ENCODE measurements at regions not wholly inside any gene's neighbourhood (a gene's known extent, or its start where the extent isn't known, plus 50 kb on each side); places are given as distances from the start of the nearest gene placed in this dataset.

DNA sequence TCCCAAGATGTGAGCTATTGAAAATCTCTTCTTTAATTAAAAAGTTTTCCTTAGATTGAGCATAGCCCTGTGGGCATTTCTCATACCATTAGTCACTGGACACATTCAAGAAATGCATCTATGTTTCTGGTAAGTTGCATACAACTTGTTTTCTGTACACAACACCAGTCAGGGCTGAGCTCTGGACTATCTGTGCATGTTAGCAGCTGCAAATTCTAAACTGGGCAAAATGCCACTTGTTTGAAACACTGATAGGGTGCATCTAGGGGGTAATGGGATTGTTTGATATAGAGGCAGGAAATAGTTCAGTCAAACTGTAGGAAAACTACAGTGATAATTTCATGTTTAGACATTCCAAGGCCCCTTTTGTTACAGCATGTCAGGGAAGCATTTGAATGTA is 145.6 kb upstream of the NPY start:
- H3K4me3 ChIP-seq (ENCODE audit: low read depth, low read length), result no peak overlapping the region
- no peaks in the 10 kb centered on the region for H3K4me1 ChIP-seq (ENCODE audit: control insufficient read depth, insufficient read depth, low read length, poor library complexity, severe bottlenecking)
- no peaks in the 10 kb centered on the region for H3K36me3 ChIP-seq (ENCODE audit: control insufficient read depth, insufficient read depth, low read length)
- H3K27me3 Mint-ChIP-seq, result no peaks in the 10 kb centered on the region
- no peak for ATAC-seq (ENCODE audit: low read depth in 2 of 2)
- no peak overlapping the region for H3K4me3 Mint-ChIP-seq
- H3K9me3 ChIP-seq (ENCODE audit: control insufficient read depth in 2 of 2, low read length in 2 of 2), result no peaks in the 10 kb centered on the region
- no peaks in the 10 kb centered on the region for H3K4me1 Mint-ChIP-seq
- no peak overlapping the region for H3K27ac Mint-ChIP-seq
- H3K27me3 ChIP-seq (ENCODE audit: control insufficient read depth, insufficient read depth, low read length), result no peaks in the 10 kb centered on the region
- H3K36me3 Mint-ChIP-seq, result no peaks in the 10 kb centered on the region
- no peak for DNase-seq
- no peak overlapping the region for H3K27ac ChIP-seq (ENCODE audit: insufficient read depth, low read length, poor library complexity, severe bottlenecking)
- peaks cover 0 to 2% (median 0%) of the 10 kb centered on the region in 7 donors for H3K9me3 Mint-ChIP-seq

DNA sequence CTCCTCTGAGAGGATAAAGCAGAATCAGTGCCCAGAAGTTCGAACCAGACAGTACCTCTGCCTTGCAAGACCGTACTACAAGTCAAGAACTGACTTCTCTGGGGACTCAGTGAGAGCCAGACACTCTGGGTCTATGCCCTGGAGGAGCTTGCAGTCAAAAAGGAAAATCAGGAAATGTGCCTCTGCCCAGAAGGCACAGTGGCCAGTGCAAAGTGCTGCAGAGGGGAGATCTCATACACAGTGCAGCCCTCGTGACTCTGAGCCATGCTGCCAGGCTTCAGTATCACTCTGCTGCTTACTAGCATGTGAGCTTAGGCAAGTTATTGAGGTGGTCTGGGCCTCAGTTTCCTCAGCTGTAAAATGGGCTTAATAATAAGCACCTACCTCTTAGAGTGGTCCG is 144.0 kb upstream of the NPY start:
- peaks cover 0 to 2% (median 0%) of the 10 kb centered on the region in 7 donors for H3K9me3 Mint-ChIP-seq
- no peaks in the 10 kb centered on the region for H3K4me1 ChIP-seq (ENCODE audit: control insufficient read depth, insufficient read depth, low read length, poor library complexity, severe bottlenecking)
- H3K4me1 Mint-ChIP-seq, result no peaks in the 10 kb centered on the region

DNA sequence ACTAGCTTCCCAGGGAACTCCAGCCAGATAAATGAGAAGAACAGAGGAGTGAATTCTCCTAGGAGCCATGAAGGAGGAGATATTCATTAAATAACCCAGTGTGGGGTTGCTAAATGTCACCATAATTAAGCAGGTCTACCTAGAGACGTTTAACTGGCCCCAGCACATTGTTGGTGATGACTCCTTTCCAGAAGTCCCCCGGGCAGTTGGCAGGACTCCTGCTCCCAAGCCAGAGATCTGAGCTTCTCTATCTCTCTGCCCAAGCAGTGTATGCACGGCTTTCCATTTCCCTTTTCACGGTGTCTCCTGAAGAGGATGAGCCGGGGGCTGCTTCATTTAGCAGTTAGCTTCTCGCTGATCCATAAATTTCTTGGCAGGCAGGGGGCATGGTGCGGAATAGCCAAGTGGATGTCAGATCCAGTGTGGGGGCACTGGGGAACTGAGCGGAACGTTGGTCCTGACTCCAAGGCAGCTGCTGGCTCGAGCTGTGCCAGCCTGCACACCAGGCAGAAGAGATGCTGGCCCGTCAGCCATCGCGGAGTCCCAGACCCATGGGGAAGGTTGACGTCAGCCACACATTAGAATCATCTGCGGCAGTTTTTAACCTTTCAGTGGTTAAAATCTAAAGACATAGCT is 142.0 kb upstream of the NPY start:
- peaks cover 0 to 2% (median 0%) of the 10 kb centered on the region in 7 donors for H3K9me3 Mint-ChIP-seq
- Histone ChIP-seq H3K27me3 (ENCODE audit: control insufficient read depth, insufficient read depth, low read length) (no peaks in the 10 kb centered on the region), H3K27ac (ENCODE audit: insufficient read depth, low read length, poor library complexity, severe bottlenecking) (no peak overlapping the region), H3K4me3 (ENCODE audit: low read depth, low read length) (no peak overlapping the region), H3K36me3 (ENCODE audit: control insufficient read depth, insufficient read depth, low read length) (no peaks in the 10 kb centered on the region), H3K9me3 (ENCODE audit: control insufficient read depth in 2 of 2, low read length in 2 of 2) (no peaks in the 10 kb centered on the region), H3K4me1 (ENCODE audit: control insufficient read depth, insufficient read depth, low read length, poor library complexity, severe bottlenecking) (no peaks in the 10 kb centered on the region)
- H3K36me3 Mint-ChIP-seq, result no peaks in the 10 kb centered on the region
- H3K27me3 Mint-ChIP-seq, result peaks cover 4% of the 10 kb centered on the region
- H3K4me3 Mint-ChIP-seq, result no peak overlapping the region
- DNase-seq, result no peak
- H3K4me1 Mint-ChIP-seq, result no peaks in the 10 kb centered on the region
- no peak for ATAC-seq (ENCODE audit: low read depth in 2 of 2)
- H3K27ac Mint-ChIP-seq, result no peak overlapping the region

More for the DNA sequence above, 144.0 kb upstream of the NPY start:
- DNase-seq, result no peak
- Histone ChIP-seq H3K9me3 (ENCODE audit: control insufficient read depth in 2 of 2, low read length in 2 of 2) (no peaks in the 10 kb centered on the region), H3K27me3 (ENCODE audit: control insufficient read depth, insufficient read depth, low read length) (no peaks in the 10 kb centered on the region), H3K27ac (ENCODE audit: insufficient read depth, low read length, poor library complexity, severe bottlenecking) (no peak overlapping the region), H3K36me3 (ENCODE audit: control insufficient read depth, insufficient read depth, low read length) (no peaks in the 10 kb centered on the region), H3K4me3 (ENCODE audit: low read depth, low read length) (no peak overlapping the region)
- Mint-ChIP-seq H3K36me3 (no peaks in the 10 kb centered on the region), H3K4me3 (no peak overlapping the region), H3K27ac (no peak overlapping the region), H3K27me3 (peaks cover 4% of the 10 kb centered on the region)
- ATAC-seq (ENCODE audit: low read depth in 2 of 2), result no peak

DNA sequence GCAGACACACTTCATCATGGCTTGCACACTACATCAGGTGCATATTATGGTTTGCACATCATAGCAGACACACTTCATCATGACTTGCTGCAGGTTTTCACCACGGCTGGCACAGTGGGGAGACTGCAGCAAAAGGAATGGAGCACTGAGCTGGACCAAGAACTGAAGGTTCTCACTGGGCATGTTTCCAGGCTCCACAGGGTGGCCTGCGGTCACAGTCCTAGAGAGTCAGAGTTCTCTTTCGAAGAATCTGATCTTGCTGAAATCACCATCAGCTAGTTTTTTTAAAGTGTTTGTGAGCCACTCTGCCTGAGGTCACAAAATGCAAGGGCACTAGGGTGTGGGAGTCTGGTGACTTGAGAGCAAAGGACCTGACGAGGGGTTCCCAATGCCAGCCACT is 140.4 kb upstream of the NPY start:
- peaks cover 0 to 2% (median 0%) of the 10 kb centered on the region in 7 donors for H3K9me3 Mint-ChIP-seq
- H3K4me1 Mint-ChIP-seq, result no peaks in the 10 kb centered on the region
- H3K27me3 Mint-ChIP-seq, result peaks cover 4% of the 10 kb centered on the region
- no peaks in the 10 kb centered on the region for H3K4me1 ChIP-seq (ENCODE audit: control insufficient read depth, insufficient read depth, low read length, poor library complexity, severe bottlenecking)
- H3K9me3 ChIP-seq (ENCODE audit: control insufficient read depth in 2 of 2, low read length in 2 of 2), result no peaks in the 10 kb centered on the region
- no peaks in the 10 kb centered on the region for H3K36me3 Mint-ChIP-seq
- no peaks in the 10 kb centered on the region for H3K36me3 ChIP-seq (ENCODE audit: control insufficient read depth, insufficient read depth, low read length)
- no peak overlapping the region for H3K4me3 Mint-ChIP-seq
- no peak overlapping the region for H3K27ac ChIP-seq (ENCODE audit: insufficient read depth, low read length, poor library complexity, severe bottlenecking)
- no peak for DNase-seq
- no peak for ATAC-seq (ENCODE audit: low read depth in 2 of 2)
- no peak overlapping the region for H3K4me3 ChIP-seq (ENCODE audit: low read depth, low read length)
- no peak overlapping the region for H3K27ac Mint-ChIP-seq
- H3K27me3 ChIP-seq (ENCODE audit: control insufficient read depth, insufficient read depth, low read length), result no peaks in the 10 kb centered on the region

DNA sequence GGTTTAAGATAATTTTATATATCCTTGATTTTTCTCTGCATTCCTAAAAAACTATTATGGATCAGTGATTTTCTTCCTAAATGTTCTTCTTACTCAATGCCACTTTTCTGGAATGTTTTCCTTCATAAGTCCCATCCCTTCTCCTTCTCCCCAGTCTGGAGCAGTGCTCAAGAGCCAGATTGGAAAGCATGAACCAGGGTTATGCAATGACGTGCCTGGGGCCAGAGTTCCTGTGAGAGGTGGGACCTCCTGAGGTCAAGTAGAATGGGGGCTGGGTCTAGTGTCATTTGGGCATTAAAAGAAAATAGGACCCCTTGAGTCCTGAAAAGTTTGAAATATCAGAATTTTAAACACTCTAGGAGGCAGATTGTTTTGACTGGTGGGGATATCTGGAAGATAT is 132.0 kb upstream of the NPY start:
- Mint-ChIP-seq H3K27me3 (peaks cover 5% of the 10 kb centered on the region), H3K9me3 (peaks cover 0 to 18% (median 4%) of the 10 kb centered on the region in 7 donors), H3K4me1 (no peaks in the 10 kb centered on the region), H3K36me3 (no peaks in the 10 kb centered on the region), H3K4me3 (no peak overlapping the region), H3K27ac (no peak overlapping the region)
- Histone ChIP-seq H3K27me3 (ENCODE audit: control insufficient read depth, insufficient read depth, low read length) (no peaks in the 10 kb centered on the region), H3K9me3 (ENCODE audit: control insufficient read depth in 2 of 2, low read length in 2 of 2) (peaks cover 0 to 8% of the 10 kb centered on the region in 2 experiments), H3K4me3 (ENCODE audit: low read depth, low read length) (no peak overlapping the region), H3K36me3 (ENCODE audit: control insufficient read depth, insufficient read depth, low read length) (no peaks in the 10 kb centered on the region), H3K27ac (ENCODE audit: insufficient read depth, low read length, poor library complexity, severe bottlenecking) (no peak overlapping the region), H3K4me1 (ENCODE audit: control insufficient read depth, insufficient read depth, low read length, poor library complexity, severe bottlenecking) (no peaks in the 10 kb centered on the region)
- ATAC-seq (ENCODE audit: low read depth in 2 of 2) (no peak), DNase-seq (no peak)

DNA sequence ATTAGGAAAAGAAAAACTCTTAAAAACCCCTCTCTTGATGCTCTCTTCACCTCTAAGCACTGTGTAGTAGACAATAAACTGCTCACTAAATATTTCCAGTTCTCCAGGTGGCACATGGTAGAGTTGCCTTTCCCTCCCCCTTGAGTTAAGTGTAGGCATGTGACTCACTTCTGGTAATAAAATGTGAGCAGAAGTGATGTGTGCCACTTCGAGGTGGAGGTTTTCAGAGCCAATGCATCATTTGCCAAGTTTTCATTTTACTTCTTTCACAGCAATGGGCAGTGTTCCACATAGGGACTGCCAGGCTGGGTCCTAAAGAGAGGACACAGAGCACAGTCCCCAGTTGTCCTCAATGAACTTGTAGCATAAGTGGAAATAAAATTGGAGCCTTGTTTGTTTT is 131.6 kb upstream of the NPY start:
- Mint-ChIP-seq H3K36me3 (no peaks in the 10 kb centered on the region), H3K4me1 (no peaks in the 10 kb centered on the region), H3K27me3 (peaks cover 7% of the 10 kb centered on the region), H3K27ac (no peak overlapping the region), H3K4me3 (no peak overlapping the region), H3K9me3 (peaks cover 0 to 18% (median 4%) of the 10 kb centered on the region in 7 donors)
- DNase-seq (no peak), ATAC-seq (ENCODE audit: low read depth in 2 of 2) (no peak)
- Histone ChIP-seq H3K4me1 (ENCODE audit: control insufficient read depth, insufficient read depth, low read length, poor library complexity, severe bottlenecking) (no peaks in the 10 kb centered on the region), H3K4me3 (ENCODE audit: low read depth, low read length) (no peak overlapping the region), H3K27me3 (ENCODE audit: control insufficient read depth, insufficient read depth, low read length) (no peaks in the 10 kb centered on the region), H3K27ac (ENCODE audit: insufficient read depth, low read length, poor library complexity, severe bottlenecking) (no peak overlapping the region), H3K36me3 (ENCODE audit: control insufficient read depth, insufficient read depth, low read length) (no peaks in the 10 kb centered on the region), H3K9me3 (ENCODE audit: control insufficient read depth in 2 of 2, low read length in 2 of 2) (peaks cover 0 to 8% of the 10 kb centered on the region in 2 experiments)

DNA sequence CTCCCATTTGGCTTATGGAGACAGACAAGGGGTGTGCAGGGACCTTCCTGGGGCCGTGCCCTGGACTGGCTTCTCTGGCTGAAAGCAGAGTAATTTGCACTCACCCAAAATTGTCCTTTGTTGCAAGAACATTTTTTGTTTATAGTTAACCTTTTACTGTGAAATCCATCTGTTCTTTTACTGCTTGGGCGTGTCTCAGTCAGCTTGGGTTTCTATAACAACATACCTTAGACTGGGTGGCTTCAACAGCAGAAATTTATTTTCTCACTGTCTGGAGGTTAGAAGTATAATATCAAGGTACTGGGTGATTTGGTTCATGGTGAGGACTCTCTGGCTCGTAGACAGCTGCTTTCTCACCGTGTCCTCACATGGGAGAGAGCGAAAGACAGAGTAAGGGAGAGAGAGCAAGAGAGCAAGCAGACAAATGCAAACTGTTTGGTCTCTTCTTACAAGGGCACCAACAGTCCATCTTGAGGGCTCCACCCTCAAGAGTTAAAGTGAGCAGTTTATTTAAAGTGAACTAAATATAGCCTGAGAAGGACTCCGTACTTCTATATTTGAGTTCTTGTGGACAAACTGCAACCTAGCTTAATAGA is 131.0 kb upstream of the NPY start:
- no peaks in the 10 kb centered on the region for H3K4me1 Mint-ChIP-seq
- no peaks in the 10 kb centered on the region for H3K4me1 ChIP-seq (ENCODE audit: control insufficient read depth, insufficient read depth, low read length, poor library complexity, severe bottlenecking)
- H3K9me3 ChIP-seq (ENCODE audit: control insufficient read depth in 2 of 2, low read length in 2 of 2), result peaks cover 0 to 8% of the 10 kb centered on the region in 2 experiments
- no peaks in the 10 kb centered on the region for H3K27me3 ChIP-seq (ENCODE audit: control insufficient read depth, insufficient read depth, low read length)
- ATAC-seq (ENCODE audit: low read depth in 2 of 2) (no peak), DNase-seq (no peak)
- H3K36me3 ChIP-seq (ENCODE audit: control insufficient read depth, insufficient read depth, low read length), result no peaks in the 10 kb centered on the region
- H3K9me3 Mint-ChIP-seq, result peaks cover 0 to 18% (median 4%) of the 10 kb centered on the region in 7 donors
- no peak overlapping the region for H3K4me3 Mint-ChIP-seq
- H3K4me3 ChIP-seq (ENCODE audit: low read depth, low read length), result no peak overlapping the region
- no peak overlapping the region for H3K27ac ChIP-seq (ENCODE audit: insufficient read depth, low read length, poor library complexity, severe bottlenecking)
- peak overlapping the region in 1 of 3 donors; percentile 7 for H3K27ac Mint-ChIP-seq
- H3K36me3 Mint-ChIP-seq, result no peaks in the 10 kb centered on the region
- peaks cover 10% of the 10 kb centered on the region for H3K27me3 Mint-ChIP-seq

DNA sequence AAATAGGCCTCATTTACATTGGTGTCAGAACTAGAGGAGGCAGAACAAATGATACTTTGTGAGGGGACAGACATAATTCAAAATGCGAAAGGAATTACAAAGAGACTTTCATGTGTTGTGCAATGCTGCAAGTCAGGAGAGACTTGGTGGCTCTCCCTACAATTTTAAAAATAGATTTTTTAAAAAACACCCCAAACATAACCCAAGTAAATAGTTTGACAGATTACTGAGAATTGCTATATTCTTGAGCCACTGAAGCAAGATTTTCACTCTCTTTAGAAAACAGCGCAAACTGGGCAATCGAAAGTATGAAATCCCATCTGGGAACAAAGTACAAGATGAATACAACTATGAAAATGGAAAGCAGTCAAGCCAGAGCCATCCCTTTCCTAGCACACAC is 126.3 kb upstream of the NPY start:
- Mint-ChIP-seq H3K4me3 (no peak overlapping the region), H3K36me3 (no peaks in the 10 kb centered on the region), H3K4me1 (no peaks in the 10 kb centered on the region), H3K27me3 (peaks cover 10% of the 10 kb centered on the region), H3K27ac (no peak overlapping the region), H3K9me3 (peaks cover 0 to 2% (median 0%) of the 10 kb centered on the region in 7 donors)
- Histone ChIP-seq H3K27me3 (ENCODE audit: control insufficient read depth, insufficient read depth, low read length) (peaks cover 2% of the 10 kb centered on the region), H3K9me3 (ENCODE audit: control insufficient read depth in 2 of 2, low read length in 2 of 2) (no peaks in the 10 kb centered on the region), H3K4me1 (ENCODE audit: control insufficient read depth, insufficient read depth, low read length, poor library complexity, severe bottlenecking) (no peaks in the 10 kb centered on the region), H3K27ac (ENCODE audit: insufficient read depth, low read length, poor library complexity, severe bottlenecking) (no peak overlapping the region), H3K4me3 (ENCODE audit: low read depth, low read length) (no peak overlapping the region), H3K36me3 (ENCODE audit: control insufficient read depth, insufficient read depth, low read length) (no peaks in the 10 kb centered on the region)
- no peak for ATAC-seq (ENCODE audit: low read depth in 2 of 2)
- no peak for DNase-seq
